ENCODE measurements at regions not wholly inside any gene's neighbourhood (a gene's known extent, or its start where the extent isn't known, plus 50 kb on each side); places are given as distances from the start of the nearest gene placed in this dataset.
"Not testable (repeated sequence)": the region's sequence is repeated elsewhere in the genome, so short reads cannot be mapped to it uniquely, and the experiment has no call there.

GRCh38 chr20:19839053-19839452 lies 81.0 kb downstream of the RIN2 start:
- no peak overlapping the region for H3K27ac Mint-ChIP-seq
- H3K9me3 Mint-ChIP-seq = no peaks in the 10 kb centered on the region
- intact Hi-C loops (cut with micrococcal nuclease) = loop anchor here (10.0 kb wide), 1 partner anchor 54 kb away; no protein-coding TSS in a partner anchor

DNA sequence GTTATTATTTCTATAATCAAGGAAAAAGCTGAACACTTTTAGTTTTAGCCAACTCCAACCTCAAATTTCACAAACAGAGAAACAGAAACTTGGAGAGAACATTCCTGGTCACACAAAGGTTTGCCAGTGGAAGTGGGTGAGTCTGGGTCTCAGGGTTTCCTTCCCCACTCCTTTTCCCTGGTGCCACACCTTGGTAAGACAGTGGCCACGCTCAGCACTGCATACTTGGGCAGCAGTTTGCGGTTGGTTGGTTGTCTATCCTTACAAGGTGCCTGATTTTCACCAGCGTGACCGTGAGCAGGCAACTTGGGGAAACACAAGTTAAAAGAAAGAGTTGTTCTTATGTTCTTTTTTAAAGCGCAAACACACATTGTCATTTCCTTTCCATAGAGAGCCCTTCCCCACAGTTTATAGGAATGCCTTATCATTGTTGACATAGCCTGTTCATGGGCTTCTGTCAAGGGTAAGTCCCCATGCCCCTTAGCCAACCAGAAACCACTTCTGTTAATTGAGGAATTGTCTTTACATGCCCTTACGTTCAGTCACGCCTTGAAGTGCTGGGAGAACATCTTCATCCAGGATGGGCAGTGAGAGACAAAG lies 82.2 kb downstream of the RIN2 start:
- Mint-ChIP-seq H3K9me3 (no peaks in the 10 kb centered on the region), H3K4me1 (ENCODE audit: low read depth) (no peaks in the 10 kb centered on the region), H3K27me3 (ENCODE audit: low read depth) (peaks cover 2% of the 10 kb centered on the region), H3K36me3 (ENCODE audit: low read depth) (no peaks in the 10 kb centered on the region), H3K4me3 (ENCODE audit: low read depth) (no peak overlapping the region), H3K27ac (no peak overlapping the region)
- no peak for DNase-seq (ENCODE audit: low spot score)
- intact Hi-C loops (cut with micrococcal nuclease) = no loop called here

More at GRCh38 chr20:19839053-19839452, 81.0 kb downstream of the RIN2 start:
- no peak for DNase-seq (ENCODE audit: low spot score)
- H3K4me3 Mint-ChIP-seq (ENCODE audit: low read depth) = no peak overlapping the region
- H3K4me1 Mint-ChIP-seq (ENCODE audit: low read depth) = no peaks in the 10 kb centered on the region
- no peaks in the 10 kb centered on the region for H3K36me3 Mint-ChIP-seq (ENCODE audit: low read depth)
- peaks cover 2% of the 10 kb centered on the region for H3K27me3 Mint-ChIP-seq (ENCODE audit: low read depth)

- no peaks in the 10 kb centered on the region for H3K9me3 Mint-ChIP-seq
- H3K4me3 Mint-ChIP-seq (ENCODE audit: low read depth) = no peak overlapping the region
- intact Hi-C loops (cut with micrococcal nuclease) = no loop called here
- no peaks in the 10 kb centered on the region for H3K4me1 Mint-ChIP-seq (ENCODE audit: low read depth)
- H3K27me3 Mint-ChIP-seq (ENCODE audit: low read depth) = peaks cover 2% of the 10 kb centered on the region
- H3K27ac Mint-ChIP-seq = no peak overlapping the region
- DNase-seq (ENCODE audit: low spot score) = no peak
- H3K36me3 Mint-ChIP-seq (ENCODE audit: low read depth) = no peaks in the 10 kb centered on the region
Observed at GRCh38 chr20:19841740-19842139, 83.7 kb downstream of the RIN2 start.

GRCh38 chr20:19844850-19845249 lies 86.8 kb downstream of the RIN2 start:
- intact Hi-C loops (cut with micrococcal nuclease); DNase-seq (ENCODE audit: low spot score); H3K9me3 Mint-ChIP-seq; H3K27me3 Mint-ChIP-seq (ENCODE audit: low read depth); H3K27ac Mint-ChIP-seq; H3K36me3 Mint-ChIP-seq (ENCODE audit: low read depth); H3K4me3 Mint-ChIP-seq (ENCODE audit: low read depth); H3K4me1 Mint-ChIP-seq (ENCODE audit: low read depth): not testable (repeated sequence)

DNA sequence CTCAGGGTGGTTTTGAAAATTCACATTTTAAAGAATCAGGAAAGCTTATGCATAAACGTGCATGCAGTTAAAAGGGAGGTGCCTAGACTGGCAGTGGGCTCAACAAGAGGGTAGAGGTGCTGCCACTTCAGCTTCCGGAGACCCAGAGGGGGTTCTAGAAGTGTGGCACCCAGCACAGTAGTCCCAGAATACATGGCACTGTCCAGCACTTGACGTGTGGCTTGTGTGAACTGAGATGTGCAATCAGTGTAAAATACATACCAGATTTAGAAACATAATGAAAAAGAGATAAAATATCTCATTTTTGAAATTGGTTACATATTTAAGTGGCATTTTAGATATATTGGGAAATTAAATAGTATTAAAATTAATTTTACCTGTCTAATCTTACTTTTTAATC lies 89.3 kb downstream of the RIN2 start:
- no peak for DNase-seq (ENCODE audit: low spot score)
- Mint-ChIP-seq H3K27me3 (ENCODE audit: low read depth) (peaks cover 2% of the 10 kb centered on the region), H3K9me3 (no peaks in the 10 kb centered on the region), H3K36me3 (ENCODE audit: low read depth) (no peaks in the 10 kb centered on the region), H3K27ac (no peak overlapping the region), H3K4me1 (ENCODE audit: low read depth) (no peaks in the 10 kb centered on the region), H3K4me3 (ENCODE audit: low read depth) (no peak overlapping the region)
- intact Hi-C loops (cut with micrococcal nuclease) = no loop called here

- Mint-ChIP-seq H3K4me1 (ENCODE audit: low read depth) (no peaks in the 10 kb centered on the region), H3K27ac (no peak overlapping the region), H3K27me3 (ENCODE audit: low read depth) (peaks cover 2% of the 10 kb centered on the region), H3K9me3 (no peaks in the 10 kb centered on the region), H3K36me3 (ENCODE audit: low read depth) (no peaks in the 10 kb centered on the region), H3K4me3 (ENCODE audit: low read depth) (no peak overlapping the region)
- intact Hi-C loops (cut with micrococcal nuclease) = no loop called here
- no peak for DNase-seq (ENCODE audit: low spot score)
Observed at GRCh38 chr20:19849341-19850197, 91.5 kb downstream of the RIN2 start.

- Mint-ChIP-seq H3K4me3 (ENCODE audit: low read depth) (no peak overlapping the region), H3K27me3 (ENCODE audit: low read depth) (peaks cover 2% of the 10 kb centered on the region), H3K4me1 (ENCODE audit: low read depth) (no peaks in the 10 kb centered on the region), H3K36me3 (ENCODE audit: low read depth) (no peaks in the 10 kb centered on the region), H3K9me3 (no peaks in the 10 kb centered on the region), H3K27ac (no peak overlapping the region)
- DNase-seq (ENCODE audit: low spot score) = no peak
- intact Hi-C loops (cut with micrococcal nuclease) = no loop called here
Observed at GRCh38 chr20:19850198-19850533, 92.1 kb downstream of the RIN2 start.

GRCh38 chr20:19851861-19852260 lies 93.8 kb downstream of the RIN2 start:
- Mint-ChIP-seq H3K4me3 (ENCODE audit: low read depth) (no peak overlapping the region), H3K27ac (no peak overlapping the region), H3K9me3 (no peaks in the 10 kb centered on the region), H3K27me3 (ENCODE audit: low read depth) (peaks cover 2% of the 10 kb centered on the region), H3K4me1 (ENCODE audit: low read depth) (no peaks in the 10 kb centered on the region), H3K36me3 (ENCODE audit: low read depth) (no peaks in the 10 kb centered on the region)
- intact Hi-C loops (cut with micrococcal nuclease) = no loop called here
- DNase-seq (ENCODE audit: low spot score) = no peak

GRCh38 chr20:19855416-19855815 lies 97.4 kb downstream of the RIN2 start:
- no peak for DNase-seq (ENCODE audit: low spot score)
- Mint-ChIP-seq H3K36me3 (ENCODE audit: low read depth) (no peaks in the 10 kb centered on the region), H3K9me3 (no peaks in the 10 kb centered on the region), H3K4me3 (ENCODE audit: low read depth) (no peak overlapping the region), H3K4me1 (ENCODE audit: low read depth) (no peaks in the 10 kb centered on the region), H3K27me3 (ENCODE audit: low read depth) (no peaks in the 10 kb centered on the region), H3K27ac (no peak overlapping the region)
- intact Hi-C loops (cut with micrococcal nuclease) = no loop called here

- Mint-ChIP-seq H3K36me3 (ENCODE audit: low read depth) (no peaks in the 10 kb centered on the region), H3K27me3 (ENCODE audit: low read depth) (no peaks in the 10 kb centered on the region), H3K4me3 (ENCODE audit: low read depth) (no peak overlapping the region), H3K9me3 (no peaks in the 10 kb centered on the region), H3K4me1 (ENCODE audit: low read depth) (no peaks in the 10 kb centered on the region), H3K27ac (no peak overlapping the region)
- intact Hi-C loops (cut with micrococcal nuclease) = no loop called here
- DNase-seq (ENCODE audit: low spot score) = no peak
Observed at GRCh38 chr20:19858466-19859371, 100.7 kb downstream of the RIN2 start.

DNA sequence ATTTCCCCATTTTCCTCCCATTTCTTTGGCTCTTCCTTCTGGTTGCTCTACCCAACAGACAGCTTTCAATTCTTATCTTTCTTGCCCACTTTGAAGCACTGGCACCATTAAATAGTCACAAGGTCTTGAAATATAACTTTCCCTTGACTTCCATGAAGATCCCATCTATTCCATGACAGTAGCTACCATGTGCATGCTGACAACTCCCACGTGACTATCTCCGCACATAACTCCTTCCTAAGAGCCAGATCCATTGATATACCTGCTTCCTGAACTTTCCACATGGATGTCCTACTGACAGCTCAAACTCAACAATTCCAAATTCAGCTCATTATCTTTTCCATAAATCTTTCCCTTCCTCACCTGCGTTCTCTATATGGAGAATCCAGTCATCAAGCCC lies 101.4 kb downstream of the RIN2 start:
- intact Hi-C loops (cut with micrococcal nuclease) = no loop called here
- H3K4me3 Mint-ChIP-seq (ENCODE audit: low read depth) = no peak overlapping the region
- no peaks in the 10 kb centered on the region for H3K9me3 Mint-ChIP-seq
- no peaks in the 10 kb centered on the region for H3K4me1 Mint-ChIP-seq (ENCODE audit: low read depth)
- no peaks in the 10 kb centered on the region for H3K36me3 Mint-ChIP-seq (ENCODE audit: low read depth)
- no peak overlapping the region for H3K27ac Mint-ChIP-seq
- no peak for DNase-seq (ENCODE audit: low spot score)
- no peaks in the 10 kb centered on the region for H3K27me3 Mint-ChIP-seq (ENCODE audit: low read depth)

DNA sequence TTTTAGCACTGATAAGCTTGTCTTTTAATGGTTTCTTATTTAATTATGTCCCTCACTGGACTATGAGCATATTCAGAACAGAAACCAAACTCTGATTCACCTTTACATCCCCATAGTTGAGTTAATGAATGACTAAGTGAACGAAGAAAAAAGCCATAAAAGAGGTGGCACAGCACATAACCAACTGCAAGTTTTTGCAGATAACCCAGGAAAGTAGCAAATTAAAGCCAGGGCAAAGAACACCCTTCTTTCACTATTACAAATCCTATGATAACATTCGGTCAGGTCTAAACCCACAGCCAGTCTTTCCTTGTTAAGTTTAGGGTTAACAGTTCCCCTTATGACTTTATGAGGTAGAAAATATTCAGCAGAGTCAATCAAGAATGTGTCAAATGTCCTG lies 102.7 kb downstream of the RIN2 start:
- no peak for DNase-seq (ENCODE audit: low spot score)
- H3K27ac Mint-ChIP-seq = no peak overlapping the region
- H3K36me3 Mint-ChIP-seq (ENCODE audit: low read depth) = no peaks in the 10 kb centered on the region
- intact Hi-C loops (cut with micrococcal nuclease) = no loop called here
- H3K4me3 Mint-ChIP-seq (ENCODE audit: low read depth) = no peak overlapping the region
- H3K4me1 Mint-ChIP-seq (ENCODE audit: low read depth) = no peaks in the 10 kb centered on the region
- H3K27me3 Mint-ChIP-seq (ENCODE audit: low read depth) = no peaks in the 10 kb centered on the region
- H3K9me3 Mint-ChIP-seq = no peaks in the 10 kb centered on the region
